H1 (cell line): ENCODE measurements at regions not wholly inside any gene's neighbourhood (a gene's known extent, or its start where the extent isn't known, plus 50 kb on each side); places are given as distances from the start of the nearest gene placed in this dataset.

Source experiments
- RNF2 ChIP-seq: fragments of 200-900, 300-1000 bp; sonication (generic); IDR thresholded peaks from 2 replicates; pipeline ENCODE4 v1.7.1; 2016; ENCODE audit warnings: borderline replicate concordance, low read depth, mild to moderate bottlenecking, antibody characterized with exemption, low read length; ENCODE audit not compliant: poor library complexity, severe bottlenecking; ENCODE audit errors: missing control alignments
- SUZ12 ChIP-seq: fragments of 200-600 bp; sonication (generic); IDR thresholded peaks from 2 replicates; pipeline ENCODE4 v1.6.1; 2012; ENCODE audit warnings: mild to moderate bottlenecking, inconsistent platforms, low read length, moderate library complexity, mixed read lengths
- YY1 ChIP-seq: IDR thresholded peaks from 2 replicates; pipeline ENCODE4 v1.6.1; 2011; ENCODE audit warnings: low read depth, mild to moderate bottlenecking, low read length

DNA sequence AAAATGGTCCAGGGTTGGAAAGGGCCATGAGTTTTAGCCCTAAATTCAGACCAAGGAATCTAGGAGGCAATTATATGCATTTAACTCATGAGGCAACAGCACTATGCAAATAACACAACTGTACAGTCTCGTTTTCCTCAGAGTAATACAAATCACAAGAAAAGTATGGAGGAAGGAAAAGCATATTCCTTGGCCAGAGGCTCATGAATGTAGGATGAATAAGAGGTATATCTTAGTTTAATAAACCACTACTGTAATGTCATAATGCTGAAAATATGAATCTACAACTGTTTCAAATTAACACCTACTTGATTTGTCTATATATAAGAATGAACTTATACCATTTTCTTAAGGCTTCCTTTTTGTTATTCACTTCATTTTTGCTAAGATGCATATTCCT, 252.5 kb upstream of the TANK start (continued):
- no peak for TF ChIP-seq YY1
- TF ChIP-seq RNF2, result no peak
- no peak for TF ChIP-seq SUZ12
